SK-N-SH treated with all-trans-retinoic acid at 6 μM for 48 hours (cell line): ENCODE measurements at regions not wholly inside any gene's neighbourhood (a gene's known extent, or its start where the extent isn't known, plus 50 kb on each side); places are given as distances from the start of the nearest gene placed in this dataset.

ENCODE experiments used
- ATAC-seq: fragments of 200-7000 bp; cut with Tn5 transposase; 3 replicates; pipeline ENCODE4 v1.9.1; 2020; ENCODE audit warnings: mild to moderate bottlenecking, moderate library complexity
- BACH2 ChIP-seq: fragments of 250-450 bp; sonication (Bioruptor Pico); IDR thresholded peaks from 2 replicates; pipeline ENCODE4 v1.9.0; 2021; ENCODE audit warnings: mild to moderate bottlenecking, borderline replicate concordance
- CREB5 ChIP-seq: fragments of 250-450 bp; sonication (Bioruptor Pico); IDR thresholded peaks from 2 replicates; pipeline ENCODE4 v1.5.1; 2020; ENCODE audit warnings: low read depth, mild to moderate bottlenecking, moderate library complexity
- CSRNP3 ChIP-seq: fragments of 250-450 bp; sonication (Bioruptor Pico); IDR thresholded peaks from 2 replicates; pipeline ENCODE4 v1.5.1; 2021; ENCODE audit warnings: mild to moderate bottlenecking, moderate library complexity
- ESRRG ChIP-seq: fragments of 250-450 bp; sonication (Bioruptor Pico); IDR thresholded peaks from 2 replicates; pipeline ENCODE4 v1.6.1; 2021; ENCODE audit warnings: mild to moderate bottlenecking
- GLIS3 ChIP-seq: fragments of 250-450 bp; sonication (Bioruptor Pico); IDR thresholded peaks from 2 replicates; pipeline ENCODE4 v1.5.0; 2020; ENCODE audit warnings: mild to moderate bottlenecking, moderate library complexity
- OSR1 ChIP-seq: fragments of 250-450 bp; sonication (Bioruptor Pico); IDR thresholded peaks from 2 replicates; pipeline ENCODE4 v1.8.0; 2022; ENCODE audit warnings: moderate library complexity, mild to moderate bottlenecking, inconsistent platforms
- PATZ1 ChIP-seq: fragments of 250-450 bp; sonication (Bioruptor Pico); IDR thresholded peaks from 2 replicates; pipeline ENCODE4 v1.8.0; 2020; ENCODE audit warnings: mild to moderate bottlenecking, moderate library complexity, borderline replicate concordance
- PPARA ChIP-seq: fragments of 250-450 bp; sonication (Bioruptor Pico); IDR thresholded peaks from 2 replicates; pipeline ENCODE4 v1.5.0; 2020; ENCODE audit warnings: mild to moderate bottlenecking, borderline replicate concordance
- RARB ChIP-seq: fragments of 250-450 bp; sonication (Bioruptor Pico); IDR thresholded peaks from 2 replicates; pipeline ENCODE4 v1.8.0; 2021; ENCODE audit warnings: mild to moderate bottlenecking, moderate library complexity
- SNAI2 ChIP-seq: fragments of 250-450 bp; sonication (Bioruptor Pico); IDR thresholded peaks from 2 replicates; pipeline ENCODE4 v1.5.0; 2020; ENCODE audit warnings: mild to moderate bottlenecking, moderate library complexity
- TCF4 ChIP-seq: fragments of 250-450 bp; sonication (Bioruptor Pico); IDR thresholded peaks from 2 replicates; pipeline ENCODE4 v1.8.0; 2021; ENCODE audit warnings: mild to moderate bottlenecking, moderate library complexity, borderline replicate concordance
- TOX ChIP-seq: fragments of 250-450 bp; sonication (Bioruptor Pico); IDR thresholded peaks from 2 replicates; pipeline ENCODE4 v1.8.0; 2021; ENCODE audit warnings: mild to moderate bottlenecking, moderate library complexity, borderline replicate concordance
- TSHZ2 ChIP-seq: fragments of 250-450 bp; sonication (Bioruptor Pico); IDR thresholded peaks from 2 replicates; pipeline ENCODE4 v1.5.0; 2020; ENCODE audit warnings: mild to moderate bottlenecking, moderate library complexity
- ZC3H10 ChIP-seq: fragments of 250-450 bp; sonication (Bioruptor Pico); IDR thresholded peaks from 2 replicates; pipeline ENCODE4 v1.5.1; 2021; ENCODE audit warnings: mild to moderate bottlenecking, moderate library complexity
- ZFP3 ChIP-seq: fragments of 250-450 bp; sonication (Bioruptor Pico); IDR thresholded peaks from 2 replicates; pipeline ENCODE4 v1.5.0; 2020; ENCODE audit warnings: mild to moderate bottlenecking, moderate library complexity
- ZFP30 ChIP-seq: fragments of 450-650 bp; formaldehyde crosslinking; IDR thresholded peaks from 2 replicates; pipeline ENCODE4 v1.5.0; 2022; ENCODE audit warnings: mild to moderate bottlenecking, moderate library complexity
- ZNF565 ChIP-seq: fragments of 450-650 bp; formaldehyde crosslinking; conservative IDR thresholded peaks from 2 replicates; pipeline ENCODE4 v1.5.0; 2020; ENCODE audit warnings: low read depth, mild to moderate bottlenecking, moderate library complexity
- ZNF70 ChIP-seq: fragments of 450-650 bp; formaldehyde crosslinking; IDR thresholded peaks from 2 replicates; pipeline ENCODE4 v1.5.0; 2020; ENCODE audit warnings: mild to moderate bottlenecking, moderate library complexity
- ZNF8 ChIP-seq: fragments of 450-650 bp; formaldehyde crosslinking; IDR thresholded peaks from 2 replicates; pipeline ENCODE4 v1.5.0; 2020; ENCODE audit warnings: mild to moderate bottlenecking, moderate library complexity
- TF ChIP-seq, protein P1 (sequence below): fragments of 250-450 bp; sonication (Bioruptor Pico); IDR thresholded peaks from 2 replicates; pipeline ENCODE4 v1.8.0; 2021; ENCODE audit warnings: low read depth, mild to moderate bottlenecking, moderate library complexity, borderline replicate concordance

GRCh38 chr3:72461787-72462186 lies 386.5 kb downstream of the SHQ1 start:
- TF ChIP-seq OSR1 (CRISPR knock-in tag) (no peak), ZNF8 (CRISPR knock-in tag) (no peak), TSHZ2 (CRISPR knock-in tag) (no peak), SNAI2 (no peak), GLIS3 (CRISPR knock-in tag) (no peak), CREB5 (CRISPR knock-in tag) (no peak), TOX (CRISPR knock-in tag) (no peak), CSRNP3 (CRISPR knock-in tag) (no peak), PPARA (no peak), ZC3H10 (no peak), ZFP30 (no peak), RARB (CRISPR knock-in tag) (no peak), ESRRG (no peak), PATZ1 (CRISPR knock-in tag) (no peak), BACH2 (CRISPR knock-in tag) (no peak), ZFP3 (CRISPR knock-in tag) (no peak)
- TF ChIP-seq, protein P1, sequence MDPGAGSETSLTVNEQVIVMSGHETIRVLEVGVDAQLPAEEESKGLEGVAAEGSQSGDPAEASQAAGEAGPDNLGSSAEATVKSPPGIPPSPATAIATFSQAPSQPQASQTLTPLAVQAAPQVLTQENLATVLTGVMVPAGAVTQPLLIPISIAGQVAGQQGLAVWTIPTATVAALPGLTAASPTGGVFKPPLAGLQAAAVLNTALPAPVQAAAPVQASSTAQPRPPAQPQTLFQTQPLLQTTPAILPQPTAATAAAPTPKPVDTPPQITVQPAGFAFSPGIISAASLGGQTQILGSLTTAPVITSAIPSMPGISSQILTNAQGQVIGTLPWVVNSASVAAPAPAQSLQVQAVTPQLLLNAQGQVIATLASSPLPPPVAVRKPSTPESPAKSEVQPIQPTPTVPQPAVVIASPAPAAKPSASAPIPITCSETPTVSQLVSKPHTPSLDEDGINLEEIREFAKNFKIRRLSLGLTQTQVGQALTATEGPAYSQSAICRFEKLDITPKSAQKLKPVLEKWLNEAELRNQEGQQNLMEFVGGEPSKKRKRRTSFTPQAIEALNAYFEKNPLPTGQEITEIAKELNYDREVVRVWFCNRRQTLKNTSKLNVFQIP (CRISPR knock-in tag): no peak

GRCh38 chr3:72460205-72461174 lies 387.8 kb downstream of the SHQ1 start:
- TF ChIP-seq ZFP30 (no peak), ZNF70 (peak; percentile 63; the same call in 1 of the 2 replicates), TCF4 (no peak)
- TF ChIP-seq, protein P1 (CRISPR knock-in tag): no peak
- no peak for ATAC-seq

More at GRCh38 chr3:72461787-72462186, 386.5 kb downstream of the SHQ1 start:
- ATAC-seq: no peak

DNA sequence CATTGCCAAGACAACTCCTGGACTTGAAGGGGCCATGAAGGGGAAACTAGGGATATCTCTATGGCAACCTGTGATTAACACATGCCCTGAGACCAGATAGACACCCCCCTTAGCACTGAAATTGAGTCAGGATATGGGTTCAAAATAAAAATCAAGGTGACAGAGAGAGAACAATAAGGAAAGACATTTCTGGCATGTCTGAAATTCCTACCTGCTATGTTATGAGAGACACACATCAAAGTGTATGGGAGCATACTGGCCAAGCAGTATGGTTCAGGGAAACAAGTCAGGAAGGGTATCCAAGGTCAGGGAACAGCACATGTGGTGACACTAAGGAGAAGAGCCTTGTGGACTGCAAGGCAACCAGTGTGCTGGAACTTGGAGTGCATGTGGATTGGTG lies 388.7 kb downstream of the SHQ1 start:
- ATAC-seq: no peak

More for the DNA sequence above, 388.7 kb downstream of the SHQ1 start:
- TF ChIP-seq, protein P1 (CRISPR knock-in tag): no peak
- TF ChIP-seq ZNF565 (CRISPR knock-in tag): no peak
- TF ChIP-seq ESRRG: no peak
- TF ChIP-seq ZNF8 (CRISPR knock-in tag): no peak
- no peak for TF ChIP-seq SNAI2
- TF ChIP-seq ZNF70: no peak
- no peak for TF ChIP-seq PPARA
- TF ChIP-seq GLIS3 (CRISPR knock-in tag): no peak
- TF ChIP-seq CREB5 (CRISPR knock-in tag): no peak
- TF ChIP-seq ZFP30: no peak
- no peak for TF ChIP-seq OSR1 (CRISPR knock-in tag)
- no peak for TF ChIP-seq TCF4
